K562 (cell line): ENCODE measurements at regions not wholly inside any gene's neighbourhood (a gene's known extent, or its start where the extent isn't known, plus 50 kb on each side); places are given as distances from the start of the nearest gene placed in this dataset.

ENCODE experiments used
- ATAC-seq: fragments of 200-7000 bp; cut with Tn5 transposase; 3 replicates; pipeline ENCODE4 v1.9.1; 2020; ENCODE audit warnings: moderate library complexity
- BruUV-seq: library from RNA; stranded (reverse); fragments of 400-500 nt; replicated peaks from 2 replicates; lab custom pipeline; 2021; lab: Mats Ljungman, UMichigan
- CTCF ChIA-PET: fragments of 300-600 bp; formaldehyde crosslinking; extraction: SDS; loops from one replicate; lab custom pipeline; 2021; ENCODE audit warnings: low intra/inter-chr PET ratio; lab: Yijun Ruan, JAX
- POLR2A ChIA-PET: fragments of 300-600, 350-650 bp; sonication (Branson Sonifier 250); formaldehyde crosslinking; extraction: SDS; loops from one replicate; lab custom pipeline; 2021; ENCODE audit warnings: antibody characterized with exemption, inconsistent platforms; lab: Yijun Ruan, JAX
- DNase-seq, 4 experiments: peaks; one replicate each; pipeline versions ENCODE4 v3.0.0 to v3.0.0-alpha.2; 2011 to 2018; ENCODE audit warnings: low spot score in 3 of 4, mixed read lengths in 3 of 4; ENCODE audit errors: extremely low read depth in 1 of 4
- FAIRE-seq: peaks from 2 replicates; lab custom pipeline; 2011; peaks lifted over from hg19 to GRCh38; lab: Jason Lieb, UNC
- H2AFZ ChIP-seq: 2 replicates; pipeline ENCODE4 v1.6.0; 2011; ENCODE audit warnings: low read depth, low read length, control low read depth, inconsistent platforms
- H3K27ac ChIP-seq: fragments of 200-600 bp; 3 replicates; pipeline ENCODE4 v1.8.0; 2011; ENCODE audit warnings: low read depth, mild to moderate bottlenecking, control low read depth, inconsistent platforms, low read length, moderate library complexity, mixed read lengths; ENCODE audit errors: extremely low read depth
- H3K27me3 ChIP-seq, 2 experiments: fragments of 300-600 bp in 1 of 2; 2 replicates in 1 of 2; 3 replicates in 1 of 2; pipeline versions ENCODE4 v1.6.0 to v1.8.0; 2011; ENCODE audit warnings: inconsistent platforms in 2 of 2, low read length in 2 of 2, mild to moderate bottlenecking in 1 of 2, mixed read lengths in 1 of 2, moderate library complexity in 1 of 2; ENCODE audit not compliant: control insufficient read depth in 2 of 2, insufficient read depth in 2 of 2
- H3K36me3 ChIP-seq: fragments of 300-600 bp; 3 replicates; pipeline ENCODE4 v1.8.0; 2011; ENCODE audit warnings: mild to moderate bottlenecking, low read length, inconsistent platforms; ENCODE audit not compliant: control insufficient read depth, insufficient read depth
- H3K4me1 ChIP-seq, 2 experiments: fragments of 200-600 bp in 1 of 2; replicated peaks in 1 of 2; 2 replicates in 1 of 2; 3 replicates in 1 of 2; pipeline versions ENCODE4 v1.5.1 to v1.8.0; 2011; ENCODE audit warnings: inconsistent platforms in 2 of 2, low read length in 2 of 2, mild to moderate bottlenecking in 1 of 2, mixed read lengths in 1 of 2, moderate library complexity in 1 of 2; ENCODE audit not compliant: control insufficient read depth in 2 of 2, insufficient read depth in 2 of 2
- H3K4me2 ChIP-seq: 2 replicates; pipeline ENCODE4 v1.6.1; 2011; ENCODE audit warnings: low read length, control low read depth, inconsistent platforms, mixed read lengths; ENCODE audit not compliant: insufficient read depth
- H3K4me3 ChIP-seq: fragments of 200-600 bp; sonication (generic), shearing (Covaris generic); 2 replicates; pipeline ENCODE4 v1.5.1; 2016; ENCODE audit warnings: control low read depth, inconsistent platforms
- H3K79me2 ChIP-seq: fragments of 200-600 bp; 3 replicates; pipeline ENCODE4 v1.8.0; 2011; ENCODE audit warnings: low read length, inconsistent platforms; ENCODE audit not compliant: control insufficient read depth, insufficient read depth
- H3K9ac ChIP-seq, 2 experiments: 2 replicates each; pipeline versions ENCODE4 v1.6.0 to v1.6.1; 2011; ENCODE audit warnings: low read depth in 2 of 2, low read length in 2 of 2, control low read depth in 1 of 2, inconsistent platforms in 1 of 2, mild to moderate bottlenecking in 1 of 2, mixed read lengths in 1 of 2; ENCODE audit not compliant: insufficient read depth in 1 of 2
- H3K9me1 ChIP-seq: one replicate; pipeline ENCODE4 v1.6.0; 2011; ENCODE audit warnings: inconsistent platforms, mild to moderate bottlenecking, low read length, moderate library complexity; ENCODE audit not compliant: control insufficient read depth, insufficient read depth
- H3K9me3 ChIP-seq: replicated peaks from 2 replicates; pipeline ENCODE4 v1.5.1; 2011; ENCODE audit warnings: low read depth, low read length, inconsistent platforms; ENCODE audit not compliant: control insufficient read depth, insufficient read depth
- H4K20me1 ChIP-seq: replicated peaks from 2 replicates; pipeline ENCODE4 v1.6.1; 2011; ENCODE audit warnings: low read length, inconsistent platforms, mixed read lengths; ENCODE audit not compliant: control insufficient read depth, insufficient read depth
- ETV6 ChIP-seq, 3 experiments: fragments of 150-350 bp in 1 of 3; sonication (generic) in 1 of 3; formaldehyde crosslinking in 1 of 3; IDR thresholded peaks; 2 replicates each; pipeline versions ENCODE4 v1.6.1 to v1.8.0; 2014 to 2022; ENCODE audit warnings: borderline replicate concordance in 2 of 3, low read depth in 2 of 3, antibody characterized with exemption in 1 of 3, low read length in 1 of 3, mild to moderate bottlenecking in 1 of 3, missing genetic modification reagents in 1 of 3
- FOXJ2 ChIP-seq: fragments of 200-800 bp; sonication (Bioruptor generic); IDR thresholded peaks from 2 replicates; pipeline ENCODE4 v1.6.1; 2016; ENCODE audit warnings: missing genetic modification characterization, missing compliant biosample characterization
- ZBTB49 ChIP-seq: sonication (generic); formaldehyde crosslinking; IDR thresholded peaks from 2 replicates; pipeline ENCODE4 v1.8.0; 2022; ENCODE audit warnings: missing genetic modification reagents, mild to moderate bottlenecking, borderline replicate concordance
- ZNF133 ChIP-seq: fragments of 250-450 bp; sonication (Bioruptor Pico); IDR thresholded peaks from 2 replicates; pipeline ENCODE4 v1.4.0; 2020; ENCODE audit warnings: mild to moderate bottlenecking
- ZNF717 ChIP-seq: fragments of 250-450 bp; sonication (Bioruptor Pico); IDR thresholded peaks from 2 replicates; pipeline ENCODE4 v1.5.0; 2021
- ZNF830 ChIP-seq: fragments of 250-450 bp; sonication (Bioruptor Pico); IDR thresholded peaks from 2 replicates; pipeline ENCODE4 v1.5.0; 2021; ENCODE audit warnings: mild to moderate bottlenecking
- WGBS: fragments of 100-300 bp; shearing (Covaris generic); methylation state at CpG from one replicate; pipeline ENCODE4 v1.1.6; 2016; ENCODE audit warnings: low coverage, mixed read lengths; ENCODE audit not compliant: insufficient coverage; ENCODE audit errors: missing lambda C conversion rate; 5-methylcytosine and 5-hydroxymethylcytosine counted together
- in situ Hi-C: fragments of 300-500 bp; cut with MboI; formaldehyde crosslinking; loops from 4 replicates; pipeline ENCODE4 v1.15.0; 2018; ENCODE audit warnings: inconsistent platforms, mixed read lengths
- intact Hi-C: fragments of 100-400 bp; cut with micrococcal nuclease; formaldehyde crosslinking; loops from 2 replicates; pipeline ENCODE4 v1.14.2; 2022

GRCh38 chr10:125340903-125341302, 180.5 kb upstream of the CTBP2 start:
- CTCF ChIA-PET: no interaction called here
- POLR2A ChIA-PET: no interaction called here
- Histone ChIP-seq H3K36me3 (no peaks in the 10 kb centered on the region), H3K9me1 (no peaks in the 10 kb centered on the region), H3K4me3 (no peak overlapping the region), H3K79me2 (no peaks in the 10 kb centered on the region), H3K4me1 (no peaks in the 10 kb centered on the region), H2AFZ (no peak overlapping the region), H3K27me3 (peaks cover 0 to 6% of the 10 kb centered on the region in 2 experiments; a peak in 3 of 5 replicates), H3K4me2 (no peak overlapping the region), H4K20me1 (no peaks in the 10 kb centered on the region; the same call in 1 of the 2 replicates), H3K9ac (no peak overlapping the region), H3K9me3 (no peaks in the 10 kb centered on the region), H3K27ac (no peak overlapping the region)
- in situ Hi-C loops: no loop called here
- WGBS: 4% methylated on average over 4 of the region's 4 CpGs
- TF ChIP-seq ZNF830 (CRISPR knock-in tag) (no peak), FOXJ2 (tag) (no peak), ETV6 (IDR thresholded peaks at IDR 0.05; ENCODE audit: borderline replicate concordance in 1 of 2, low read depth in 2 of 2, low read length in 1 of 2) (no peak), ETV6 (CRISPR knock-in tag; IDR thresholded peaks at IDR 0.05; ENCODE audit: borderline replicate concordance) (no peak)
- ATAC-seq (no peak), FAIRE-seq (no peak), DNase-seq (no peak)
- intact Hi-C loops: loop anchor here (10.0 kb wide), 1 partner anchor 296 kb away; no protein-coding TSS in a partner anchor
- BruUV-seq: no TSS peak

GRCh38 chr10:125337510-125337909, 177.1 kb upstream of the CTBP2 start:
- TF ChIP-seq ZNF717 (no peak), ZBTB49 (no peak), ZNF133 (CRISPR knock-in tag) (no peak)
- Histone ChIP-seq H4K20me1 (no peaks in the 10 kb centered on the region), H3K9me1 (no peaks in the 10 kb centered on the region), H3K9me3 (no peaks in the 10 kb centered on the region), H3K79me2 (no peaks in the 10 kb centered on the region), H3K4me2 (no peak overlapping the region), H3K27me3 (no peaks in the 10 kb centered on the region), H2AFZ (no peak overlapping the region), H3K4me1 (no peaks in the 10 kb centered on the region), H3K27ac (no peak overlapping the region), H3K36me3 (no peaks in the 10 kb centered on the region), H3K4me3 (no peak overlapping the region), H3K9ac (no peak overlapping the region)
- FAIRE-seq: no peak
- ChIA-PET POLR2A (no interaction called here), CTCF (no interaction called here)
- DNase-seq: no peak
- no TSS peak for BruUV-seq
- no peak for ATAC-seq
- WGBS: 0% methylated on average over 4 of the region's 5 CpGs
- intact Hi-C loops (no loop called here), in situ Hi-C loops (no loop called here)
